ENCODE measurements at regions not wholly inside any gene's neighbourhood (a gene's known extent, or its start where the extent isn't known, plus 50 kb on each side); places are given as distances from the start of the nearest gene placed in this dataset.

DNA sequence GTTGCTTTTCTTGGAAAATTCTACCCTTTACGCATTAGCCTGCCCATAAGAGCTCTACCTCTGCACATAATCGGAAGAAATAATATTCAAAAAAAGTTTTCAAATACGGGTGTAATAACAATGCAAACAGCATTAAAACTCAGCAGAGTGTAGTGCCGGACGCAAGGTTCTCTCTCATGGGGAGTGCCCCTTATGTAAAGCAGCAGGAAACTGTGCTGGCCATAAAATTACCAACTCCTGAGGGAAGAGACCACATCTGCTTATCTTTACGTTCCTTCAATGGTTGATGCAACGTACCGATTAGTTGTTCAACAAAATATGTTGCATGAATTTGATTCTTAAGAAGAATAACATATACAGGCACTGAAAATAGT, 118.7 kb upstream of the TMCC3 start:
- Histone ChIP-seq H3K27me3 (ENCODE audit: control insufficient read depth in 1 of 2, insufficient read depth in 2 of 2, low read length in 2 of 2) (peaks cover 0 to 10% of the 10 kb centered on the region in 2 experiments; a peak in 1 of 5 replicates), H3K9me3 (ENCODE audit: low read length) (no peaks in the 10 kb centered on the region), H3K36me3 (replicated peaks in 1 of 2; ENCODE audit: control insufficient read depth in 1 of 2, insufficient read depth in 2 of 2, low read length in 2 of 2) (no peaks in the 10 kb centered on the region), H3K79me2 (ENCODE audit: insufficient read depth, low read length) (no peaks in the 10 kb centered on the region), H4K20me1 (ENCODE audit: insufficient read depth, low read length) (no peaks in the 10 kb centered on the region), H2AFZ (ENCODE audit: low read length) (no peak overlapping the region), H3K4me1 (ENCODE audit: insufficient read depth, low read length) (no peaks in the 10 kb centered on the region), H3K4me2 (ENCODE audit: low read depth, low read length) (no peak overlapping the region), H3K27ac (ENCODE audit: extremely low read length, insufficient read depth, low read length) (no peak overlapping the region), H3K9ac (ENCODE audit: insufficient read depth, low read depth, low read length) (no peak overlapping the region), H3K4me3 (replicated peaks in 1 of 3; ENCODE audit: insufficient read depth in 1 of 3, low read depth in 2 of 3, low read length in 3 of 3) (no peak overlapping the region)
- no TSS peak for BruUV-seq (replicated peaks)
- no peak for ATAC-seq
- in situ Hi-C loops (cut with HindIII; ENCODE audit: extremely low pct_ligation_motif_present, low pct_unique_long_range_greater_than_20kb) (loop anchor here (10.0 to 25.0 kb wide), 2 partner anchors 214 to 632 kb away; partner anchors contain the start of gene PLXNC1), intact Hi-C loops (cut with micrococcal nuclease; ENCODE audit: unreplicated experiment) (no loop called here)
- WGBS (ENCODE audit: low lambda C conversion rate), result 60% methylated on average over 8 of the region's 8 CpGs
- FAIRE-seq, result no peak
- POLR2A ChIA-PET, result no interaction called here
- no peak for DNase-seq (ENCODE audit: low spot score)
- TF ChIP-seq NCOA5 (CRISPR knock-in tag; IDR thresholded peaks at IDR 0.05) (no peak), FOXK1 (CRISPR knock-in tag; IDR thresholded peaks at IDR 0.05; ENCODE audit: borderline replicate concordance, low read depth) (no peak), ZNF598 (CRISPR knock-in tag; IDR thresholded peaks at IDR 0.05; ENCODE audit: borderline replicate concordance) (no peak), NPAS2 (CRISPR knock-in tag; IDR thresholded peaks at IDR 0.05; ENCODE audit: borderline replicate concordance) (no peak), FOXO1 (CRISPR knock-in tag; IDR thresholded peaks at IDR 0.05) (no peak), GATA4 (IDR thresholded peaks at IDR 0.05; ENCODE audit: borderline replicate concordance, low read depth) (no peak), REL (CRISPR knock-in tag; conservative IDR thresholded peaks at IDR 0.05) (no peak), FOXA1 (IDR thresholded peaks at IDR 0.05) (no peak), FOXA1 (CRISPR knock-in tag; IDR thresholded peaks at IDR 0.05) (no peak), NR2F1 (CRISPR knock-in tag; IDR thresholded peaks at IDR 0.05) (no peak), SNAPC2 (CRISPR knock-in tag; IDR thresholded peaks at IDR 0.05) (no peak), TBP (CRISPR knock-in tag; IDR thresholded peaks at IDR 0.05) (no peak)
- TF ChIP-seq, protein P1, sequence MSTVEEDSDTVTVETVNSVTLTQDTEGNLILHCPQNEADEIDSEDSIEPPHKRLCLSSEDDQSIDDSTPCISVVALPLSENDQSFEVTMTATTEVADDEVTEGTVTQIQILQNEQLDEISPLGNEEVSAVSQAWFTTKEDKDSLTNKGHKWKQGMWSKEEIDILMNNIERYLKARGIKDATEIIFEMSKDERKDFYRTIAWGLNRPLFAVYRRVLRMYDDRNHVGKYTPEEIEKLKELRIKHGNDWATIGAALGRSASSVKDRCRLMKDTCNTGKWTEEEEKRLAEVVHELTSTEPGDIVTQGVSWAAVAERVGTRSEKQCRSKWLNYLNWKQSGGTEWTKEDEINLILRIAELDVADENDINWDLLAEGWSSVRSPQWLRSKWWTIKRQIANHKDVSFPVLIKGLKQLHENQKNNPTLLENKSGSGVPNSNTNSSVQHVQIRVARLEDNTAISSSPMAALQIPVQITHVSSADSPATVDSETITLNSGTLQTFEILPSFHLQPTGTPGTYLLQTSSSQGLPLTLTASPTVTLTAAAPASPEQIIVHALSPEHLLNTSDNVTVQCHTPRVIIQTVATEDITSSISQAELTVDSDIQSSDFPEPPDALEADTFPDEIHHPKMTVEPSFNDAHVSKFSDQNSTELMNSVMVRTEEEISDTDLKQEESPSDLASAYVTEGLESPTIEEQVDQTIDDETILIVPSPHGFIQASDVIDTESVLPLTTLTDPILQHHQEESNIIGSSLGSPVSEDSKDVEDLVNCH (CRISPR knock-in tag; IDR thresholded peaks at IDR 0.05), result no peak
- TF ChIP-seq, protein P2, sequence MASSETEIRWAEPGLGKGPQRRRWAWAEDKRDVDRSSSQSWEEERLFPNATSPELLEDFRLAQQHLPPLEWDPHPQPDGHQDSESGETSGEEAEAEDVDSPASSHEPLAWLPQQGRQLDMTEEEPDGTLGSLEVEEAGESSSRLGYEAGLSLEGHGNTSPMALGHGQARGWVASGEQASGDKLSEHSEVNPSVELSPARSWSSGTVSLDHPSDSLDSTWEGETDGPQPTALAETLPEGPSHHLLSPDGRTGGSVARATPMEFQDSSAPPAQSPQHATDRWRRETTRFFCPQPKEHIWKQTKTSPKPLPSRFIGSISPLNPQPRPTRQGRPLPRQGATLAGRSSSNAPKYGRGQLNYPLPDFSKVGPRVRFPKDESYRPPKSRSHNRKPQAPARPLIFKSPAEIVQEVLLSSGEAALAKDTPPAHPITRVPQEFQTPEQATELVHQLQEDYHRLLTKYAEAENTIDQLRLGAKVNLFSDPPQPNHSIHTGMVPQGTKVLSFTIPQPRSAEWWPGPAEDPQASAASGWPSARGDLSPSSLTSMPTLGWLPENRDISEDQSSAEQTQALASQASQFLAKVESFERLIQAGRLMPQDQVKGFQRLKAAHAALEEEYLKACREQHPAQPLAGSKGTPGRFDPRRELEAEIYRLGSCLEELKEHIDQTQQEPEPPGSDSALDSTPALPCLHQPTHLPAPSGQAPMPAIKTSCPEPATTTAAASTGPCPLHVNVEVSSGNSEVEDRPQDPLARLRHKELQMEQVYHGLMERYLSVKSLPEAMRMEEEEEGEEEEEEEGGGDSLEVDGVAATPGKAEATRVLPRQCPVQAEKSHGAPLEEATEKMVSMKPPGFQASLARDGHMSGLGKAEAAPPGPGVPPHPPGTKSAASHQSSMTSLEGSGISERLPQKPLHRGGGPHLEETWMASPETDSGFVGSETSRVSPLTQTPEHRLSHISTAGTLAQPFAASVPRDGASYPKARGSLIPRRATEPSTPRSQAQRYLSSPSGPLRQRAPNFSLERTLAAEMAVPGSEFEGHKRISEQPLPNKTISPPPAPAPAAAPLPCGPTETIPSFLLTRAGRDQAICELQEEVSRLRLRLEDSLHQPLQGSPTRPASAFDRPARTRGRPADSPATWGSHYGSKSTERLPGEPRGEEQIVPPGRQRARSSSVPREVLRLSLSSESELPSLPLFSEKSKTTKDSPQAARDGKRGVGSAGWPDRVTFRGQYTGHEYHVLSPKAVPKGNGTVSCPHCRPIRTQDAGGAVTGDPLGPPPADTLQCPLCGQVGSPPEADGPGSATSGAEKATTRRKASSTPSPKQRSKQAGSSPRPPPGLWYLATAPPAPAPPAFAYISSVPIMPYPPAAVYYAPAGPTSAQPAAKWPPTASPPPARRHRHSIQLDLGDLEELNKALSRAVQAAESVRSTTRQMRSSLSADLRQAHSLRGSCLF (CRISPR knock-in tag; IDR thresholded peaks at IDR 0.05; ENCODE audit: borderline replicate concordance), result no peak
- TF ChIP-seq, protein P3, sequence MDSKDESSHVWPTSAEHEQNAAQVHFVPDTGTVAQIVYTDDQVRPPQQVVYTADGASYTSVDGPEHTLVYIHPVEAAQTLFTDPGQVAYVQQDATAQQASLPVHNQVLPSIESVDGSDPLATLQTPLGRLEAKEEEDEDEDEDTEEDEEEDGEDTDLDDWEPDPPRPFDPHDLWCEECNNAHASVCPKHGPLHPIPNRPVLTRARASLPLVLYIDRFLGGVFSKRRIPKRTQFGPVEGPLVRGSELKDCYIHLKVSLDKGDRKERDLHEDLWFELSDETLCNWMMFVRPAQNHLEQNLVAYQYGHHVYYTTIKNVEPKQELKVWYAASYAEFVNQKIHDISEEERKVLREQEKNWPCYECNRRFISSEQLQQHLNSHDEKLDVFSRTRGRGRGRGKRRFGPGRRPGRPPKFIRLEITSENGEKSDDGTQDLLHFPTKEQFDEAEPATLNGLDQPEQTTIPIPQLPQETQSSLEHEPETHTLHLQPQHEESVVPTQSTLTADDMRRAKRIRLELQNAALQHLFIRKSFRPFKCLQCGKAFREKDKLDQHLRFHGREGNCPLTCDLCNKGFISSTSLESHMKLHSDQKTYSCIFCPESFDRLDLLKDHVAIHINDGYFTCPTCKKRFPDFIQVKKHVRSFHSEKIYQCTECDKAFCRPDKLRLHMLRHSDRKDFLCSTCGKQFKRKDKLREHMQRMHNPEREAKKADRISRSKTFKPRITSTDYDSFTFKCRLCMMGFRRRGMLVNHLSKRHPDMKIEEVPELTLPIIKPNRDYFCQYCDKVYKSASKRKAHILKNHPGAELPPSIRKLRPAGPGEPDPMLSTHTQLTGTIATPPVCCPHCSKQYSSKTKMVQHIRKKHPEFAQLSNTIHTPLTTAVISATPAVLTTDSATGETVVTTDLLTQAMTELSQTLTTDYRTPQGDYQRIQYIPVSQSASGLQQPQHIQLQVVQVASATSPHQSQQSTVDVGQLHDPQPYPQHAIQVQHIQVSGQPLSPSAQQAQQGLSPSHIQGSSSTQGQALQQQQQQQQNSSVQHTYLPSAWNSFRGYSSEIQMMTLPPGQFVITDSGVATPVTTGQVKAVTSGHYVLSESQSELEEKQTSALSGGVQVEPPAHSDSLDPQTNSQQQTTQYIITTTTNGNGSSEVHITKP (CRISPR knock-in tag; IDR thresholded peaks at IDR 0.05; ENCODE audit: low read depth), result no peak
- CTCF ChIA-PET (ENCODE audit: low intra/inter-chr PET ratio, low total read pairs), result no interaction called here
